ENCODE measurements at regions not wholly inside any gene's neighbourhood (a gene's known extent, or its start where the extent isn't known, plus 50 kb on each side); places are given as distances from the start of the nearest gene placed in this dataset.

GRCh38 chr3:105959851-105960250 is 91.0 kb upstream of the CBLB start:
- Histone ChIP-seq H3K4me3 (ENCODE audit: low read depth, low read length) (no peak overlapping the region), H3K36me3 (ENCODE audit: control insufficient read depth, insufficient read depth, low read length) (no peaks in the 10 kb centered on the region), H3K27me3 (ENCODE audit: control insufficient read depth, insufficient read depth, low read length) (no peaks in the 10 kb centered on the region)
- no peak for DNase-seq (ENCODE audit: low read depth)
- ChIA-PET CTCF (no interaction called here), POLR2A (no interaction called here)
- TF ChIP-seq CTCF (IDR thresholded peaks at IDR 0.05; ENCODE audit: insufficient read depth, low read depth, low read length), result no peak

GRCh38 chr3:105960381-105960780 is 91.6 kb upstream of the CBLB start:
- CTCF ChIA-PET, result no interaction called here
- Histone ChIP-seq H3K27me3 (ENCODE audit: control insufficient read depth, insufficient read depth, low read length) (no peaks in the 10 kb centered on the region), H3K4me3 (ENCODE audit: low read depth, low read length) (no peak overlapping the region), H3K36me3 (ENCODE audit: control insufficient read depth, insufficient read depth, low read length) (no peaks in the 10 kb centered on the region)
- TF ChIP-seq CTCF (IDR thresholded peaks at IDR 0.05; ENCODE audit: insufficient read depth, low read depth, low read length), result no peak
- POLR2A ChIA-PET, result no interaction called here
- no peak for DNase-seq (ENCODE audit: low read depth)

GRCh38 chr3:105963161-105963560 is 94.3 kb upstream of the CBLB start:
- DNase-seq (ENCODE audit: low read depth), result no peak
- Histone ChIP-seq H3K4me3 (ENCODE audit: low read depth, low read length) (no peak overlapping the region), H3K36me3 (ENCODE audit: control insufficient read depth, insufficient read depth, low read length) (no peaks in the 10 kb centered on the region), H3K27me3 (ENCODE audit: control insufficient read depth, insufficient read depth, low read length) (no peaks in the 10 kb centered on the region)
- POLR2A ChIA-PET, result no interaction called here
- CTCF ChIA-PET, result no interaction called here
- TF ChIP-seq CTCF (IDR thresholded peaks at IDR 0.05; ENCODE audit: insufficient read depth, low read depth, low read length), result no peak

GRCh38 chr3:105965384-105965783 is 96.6 kb upstream of the CBLB start:
- TF ChIP-seq CTCF (IDR thresholded peaks at IDR 0.05; ENCODE audit: insufficient read depth, low read depth, low read length), result no peak
- POLR2A ChIA-PET, result interaction anchor here (0.6 kb wide), 1 partner anchor 49 kb away, joined by 4 read pairs; no protein-coding TSS in a partner anchor

GRCh38 chr3:105967117-105967516 is 98.3 kb upstream of the CBLB start:
- ChIA-PET CTCF (no interaction called here), POLR2A (no interaction called here)
- Histone ChIP-seq H3K36me3 (ENCODE audit: control insufficient read depth, insufficient read depth, low read length) (no peaks in the 10 kb centered on the region), H3K27me3 (ENCODE audit: control insufficient read depth, insufficient read depth, low read length) (no peaks in the 10 kb centered on the region), H3K4me3 (ENCODE audit: low read depth, low read length) (no peak overlapping the region)
- DNase-seq (ENCODE audit: low read depth), result peak; percentile 19
- no peak for TF ChIP-seq CTCF (IDR thresholded peaks at IDR 0.05; ENCODE audit: insufficient read depth, low read depth, low read length)

More at GRCh38 chr3:105965384-105965783, 96.6 kb upstream of the CBLB start:
- H3K27me3 ChIP-seq (ENCODE audit: control insufficient read depth, insufficient read depth, low read length), result no peaks in the 10 kb centered on the region
- no peaks in the 10 kb centered on the region for H3K36me3 ChIP-seq (ENCODE audit: control insufficient read depth, insufficient read depth, low read length)
- H3K4me3 ChIP-seq (ENCODE audit: low read depth, low read length), result no peak overlapping the region
- peak; percentile 53 for DNase-seq (ENCODE audit: low read depth)
- CTCF ChIA-PET, result interaction anchor here (1.3 kb wide), 1 partner anchor 9 kb away, joined by 3 read pairs; no protein-coding TSS in a partner anchor
